OCI-LY1 (cell line): ENCODE measurements at regions not wholly inside any gene's neighbourhood (a gene's known extent, or its start where the extent isn't known, plus 50 kb on each side); places are given as distances from the start of the nearest gene placed in this dataset.

Experiments
- H2AFZ ChIP-seq: fragments of 200-600 bp; sonication (generic), shearing (Covaris generic); 2 replicates; pipeline ENCODE4 v1.6.0; 2014; ENCODE audit warnings: antibody characterized with exemption, mild to moderate bottlenecking, low read length
- H3F3A ChIP-seq: fragments of 200-600 bp; sonication (generic), shearing (Covaris generic); 2 replicates; pipeline ENCODE4 v1.6.0; 2014; ENCODE audit warnings: mild to moderate bottlenecking, antibody characterized with exemption, low read length, moderate library complexity; ENCODE audit not compliant: insufficient read depth
- H3K27ac ChIP-seq: fragments of 200-600 bp; sonication (generic); 2 replicates; pipeline ENCODE4 v1.5.1; 2014; ENCODE audit warnings: low read length, mixed run types, mild to moderate bottlenecking, low read depth; ENCODE audit not compliant: poor library complexity, severe bottlenecking
- H3K27me3 ChIP-seq: fragments of 200-600 bp; sonication (generic); 2 replicates; pipeline ENCODE4 v1.6.0; 2014; ENCODE audit warnings: antibody characterized with exemption, mild to moderate bottlenecking, low read length, moderate library complexity; ENCODE audit not compliant: insufficient read depth
- H3K36me3 ChIP-seq: fragments of 200-600 bp; sonication (generic); 2 replicates; pipeline ENCODE4 v1.6.1; 2014; ENCODE audit warnings: mild to moderate bottlenecking, antibody characterized with exemption, low read length, moderate library complexity, mixed read lengths; ENCODE audit not compliant: insufficient read depth
- H3K4me1 ChIP-seq: fragments of 200-600 bp; sonication (generic); 2 replicates; pipeline ENCODE4 v1.5.1; 2014; ENCODE audit warnings: mild to moderate bottlenecking, low read length, moderate library complexity; ENCODE audit not compliant: insufficient read depth, severe bottlenecking
- H3K4me2 ChIP-seq: fragments of 200-600 bp; sonication (generic), shearing (Covaris generic); 2 replicates; pipeline ENCODE4 v1.6.1; 2014; ENCODE audit warnings: low read length
- H3K4me3 ChIP-seq: fragments of 200-600 bp; sonication (generic); 2 replicates; pipeline ENCODE4 v1.5.1; 2014; ENCODE audit warnings: low read length, low read depth, mild to moderate bottlenecking, mixed read lengths; ENCODE audit not compliant: poor library complexity, severe bottlenecking
- H3K79me2 ChIP-seq: fragments of 200-600 bp; shearing (Covaris generic); 2 replicates; pipeline ENCODE4 v1.6.1; 2016; ENCODE audit warnings: mixed run types, low read length, mixed read lengths; ENCODE audit not compliant: insufficient read depth
- H3K9ac ChIP-seq: fragments of 200-600 bp; sonication (generic), shearing (Covaris generic); 2 replicates; pipeline ENCODE4 v1.6.1; 2014; ENCODE audit warnings: mild to moderate bottlenecking, low read length, mixed read lengths
- H3K9me2 ChIP-seq: fragments of 200-600 bp; sonication (generic), shearing (Covaris generic); 2 replicates; pipeline ENCODE4 v1.6.1; 2014; ENCODE audit warnings: low read depth, mild to moderate bottlenecking, low read length, mixed read lengths
- H3K9me3 ChIP-seq: fragments of 200-600 bp; shearing (Covaris generic); 2 replicates; pipeline ENCODE4 v1.6.1; 2014; ENCODE audit warnings: low read length, mixed read lengths
- H4K20me1 ChIP-seq: fragments of 200-600 bp; sonication (generic), shearing (Covaris generic); 2 replicates; pipeline ENCODE4 v1.6.0; 2016; ENCODE audit warnings: mild to moderate bottlenecking, low read length; ENCODE audit not compliant: insufficient read depth
- EZH2 ChIP-seq: fragments of 200-600 bp; sonication (generic), shearing (Covaris generic); IDR thresholded peaks from 2 replicates; pipeline ENCODE4 v1.8.0; 2017; ENCODE audit warnings: borderline replicate concordance, mixed run types, mild to moderate bottlenecking, antibody characterized with exemption, low read length, moderate library complexity, mixed read lengths
- TF ChIP-seq, protein P1 (sequence below): fragments of 200-600 bp; sonication (generic), shearing (Covaris generic); IDR thresholded peaks from 2 replicates; pipeline ENCODE4 v1.5.1; 2017; ENCODE audit warnings: mild to moderate bottlenecking, antibody characterized with exemption, low read length, moderate library complexity, mixed read lengths

DNA sequence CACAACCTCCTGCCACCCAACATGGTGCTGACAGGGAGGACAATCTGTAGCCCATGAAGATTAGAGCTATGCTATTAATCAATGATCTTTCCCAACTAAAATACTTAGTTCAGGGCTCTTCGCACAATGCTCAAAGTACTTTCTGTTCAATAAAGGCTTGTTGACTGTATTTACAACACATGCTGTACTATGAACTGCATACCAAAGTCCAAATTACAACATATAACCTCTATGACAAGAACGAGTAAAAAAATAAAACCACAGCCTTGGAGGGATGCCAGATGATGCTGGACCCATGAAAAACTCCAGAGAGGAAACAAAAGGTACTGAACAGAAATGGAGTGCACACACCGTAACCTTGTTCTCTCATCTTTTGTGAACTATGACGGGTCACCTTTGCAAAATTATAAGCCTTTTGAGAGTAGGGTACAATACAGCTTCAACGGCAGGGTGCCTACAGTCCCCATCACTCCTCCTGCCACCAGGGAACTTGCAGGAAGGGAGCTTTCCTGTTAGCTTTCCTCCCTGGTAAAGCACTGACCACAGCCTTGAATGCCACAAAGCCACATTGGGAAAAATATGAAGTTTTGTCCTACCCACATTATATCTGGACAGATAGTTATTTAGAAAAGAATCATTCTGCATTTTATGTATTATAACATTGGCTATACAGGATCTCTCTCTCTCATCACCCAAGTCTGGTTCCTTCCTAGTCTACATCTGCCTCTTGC lies 175.6 kb downstream of the NRIP1 start:
- no peaks in the 10 kb centered on the region for H3K9me3 ChIP-seq
- H4K20me1 ChIP-seq, result no peaks in the 10 kb centered on the region
- no peaks in the 10 kb centered on the region for H3K4me1 ChIP-seq
- H3K4me2 ChIP-seq, result no peak overlapping the region
- no peaks in the 10 kb centered on the region for H3K27me3 ChIP-seq
- no peak overlapping the region for H3K9ac ChIP-seq
- H3K27ac ChIP-seq, result no peak overlapping the region
- no peaks in the 10 kb centered on the region for H3K36me3 ChIP-seq
- no peaks in the 10 kb centered on the region for H3K9me2 ChIP-seq
- no peaks in the 10 kb centered on the region for H3F3A ChIP-seq
- H3K4me3 ChIP-seq, result no peak overlapping the region
- no peak for TF ChIP-seq EZH2
- TF ChIP-seq, protein P1, sequence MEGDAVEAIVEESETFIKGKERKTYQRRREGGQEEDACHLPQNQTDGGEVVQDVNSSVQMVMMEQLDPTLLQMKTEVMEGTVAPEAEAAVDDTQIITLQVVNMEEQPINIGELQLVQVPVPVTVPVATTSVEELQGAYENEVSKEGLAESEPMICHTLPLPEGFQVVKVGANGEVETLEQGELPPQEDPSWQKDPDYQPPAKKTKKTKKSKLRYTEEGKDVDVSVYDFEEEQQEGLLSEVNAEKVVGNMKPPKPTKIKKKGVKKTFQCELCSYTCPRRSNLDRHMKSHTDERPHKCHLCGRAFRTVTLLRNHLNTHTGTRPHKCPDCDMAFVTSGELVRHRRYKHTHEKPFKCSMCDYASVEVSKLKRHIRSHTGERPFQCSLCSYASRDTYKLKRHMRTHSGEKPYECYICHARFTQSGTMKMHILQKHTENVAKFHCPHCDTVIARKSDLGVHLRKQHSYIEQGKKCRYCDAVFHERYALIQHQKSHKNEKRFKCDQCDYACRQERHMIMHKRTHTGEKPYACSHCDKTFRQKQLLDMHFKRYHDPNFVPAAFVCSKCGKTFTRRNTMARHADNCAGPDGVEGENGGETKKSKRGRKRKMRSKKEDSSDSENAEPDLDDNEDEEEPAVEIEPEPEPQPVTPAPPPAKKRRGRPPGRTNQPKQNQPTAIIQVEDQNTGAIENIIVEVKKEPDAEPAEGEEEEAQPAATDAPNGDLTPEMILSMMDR, result no peak
- no peak overlapping the region for H2AFZ ChIP-seq
- no peaks in the 10 kb centered on the region for H3K79me2 ChIP-seq

DNA sequence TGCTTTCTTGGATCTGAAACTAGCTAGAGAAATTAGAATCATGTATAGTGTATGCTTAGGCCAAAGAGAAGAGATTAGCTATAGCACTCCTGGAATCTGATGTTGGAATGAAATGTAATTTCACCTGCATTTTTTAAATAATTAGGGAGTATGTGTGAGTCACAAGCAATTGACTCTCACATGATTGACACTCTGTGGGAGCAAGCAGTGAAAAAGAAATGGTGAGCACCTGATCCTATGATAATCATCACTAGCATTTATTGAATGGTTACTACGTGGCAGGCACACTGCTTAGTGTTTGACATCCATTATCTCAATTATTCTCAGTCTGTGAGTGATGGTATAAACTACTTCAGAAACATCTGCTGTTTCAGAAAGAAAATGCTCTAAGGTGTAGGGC lies 176.6 kb downstream of the NRIP1 start:
- Histone ChIP-seq H3K9me3 (no peaks in the 10 kb centered on the region), H3K4me1 (no peaks in the 10 kb centered on the region), H3K4me3 (no peak overlapping the region), H3K9ac (no peak overlapping the region), H4K20me1 (no peaks in the 10 kb centered on the region), H3K27me3 (no peaks in the 10 kb centered on the region), H3K4me2 (no peak overlapping the region), H3K27ac (no peak overlapping the region), H2AFZ (no peak overlapping the region), H3K9me2 (no peaks in the 10 kb centered on the region), H3K79me2 (no peaks in the 10 kb centered on the region), H3F3A (no peaks in the 10 kb centered on the region), H3K36me3 (no peaks in the 10 kb centered on the region)
- TF ChIP-seq EZH2, result no peak
- TF ChIP-seq, protein P1, result no peak

DNA sequence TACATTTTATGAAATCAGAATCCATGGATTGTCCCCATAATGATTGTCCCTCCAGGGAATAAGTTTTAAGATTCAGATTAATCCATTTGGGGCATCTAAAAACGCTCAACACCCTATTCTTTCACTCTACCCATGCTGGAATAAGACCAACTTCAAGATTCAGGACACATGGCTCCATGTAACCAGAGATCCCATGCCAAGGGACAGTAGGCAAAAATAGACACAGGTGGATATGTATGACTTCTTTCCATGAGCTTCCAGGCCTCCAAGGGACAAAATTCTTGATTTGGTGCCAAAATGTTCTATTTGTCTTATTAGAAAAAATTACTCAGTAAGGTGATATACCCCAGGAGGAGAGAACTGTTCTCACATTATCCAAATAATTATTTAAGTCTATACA lies 178.8 kb downstream of the NRIP1 start:
- Histone ChIP-seq H3K9me3 (no peaks in the 10 kb centered on the region), H3K9me2 (no peaks in the 10 kb centered on the region), H3K4me1 (no peaks in the 10 kb centered on the region), H3K27ac (no peak overlapping the region), H3K4me3 (no peak overlapping the region), H3K36me3 (no peaks in the 10 kb centered on the region), H3K79me2 (no peaks in the 10 kb centered on the region), H2AFZ (no peak overlapping the region), H3K9ac (no peak overlapping the region), H3F3A (no peaks in the 10 kb centered on the region), H4K20me1 (no peaks in the 10 kb centered on the region), H3K27me3 (no peaks in the 10 kb centered on the region), H3K4me2 (no peak overlapping the region)
- TF ChIP-seq, protein P1, result no peak
